HepG2 (cell line): ENCODE measurements at regions not wholly inside any gene's neighbourhood (a gene's known extent, or its start where the extent isn't known, plus 50 kb on each side); places are given as distances from the start of the nearest gene placed in this dataset.

ENCODE experiments used
- ARNT2 ChIP-seq: sonication (generic); formaldehyde crosslinking; IDR thresholded peaks from 2 replicates; pipeline ENCODE4 v1.8.0; 2022; ENCODE audit warnings: mild to moderate bottlenecking, low read depth, missing genetic modification reagents, moderate library complexity
- CEBPB ChIP-seq: IDR thresholded peaks from 2 replicates; pipeline ENCODE4 v1.6.1; 2011; ENCODE audit warnings: low read depth, low read length, improper control_type of control experiment, borderline replicate concordance
- JUN ChIP-seq: sonication (generic); formaldehyde crosslinking; IDR thresholded peaks from 2 replicates; pipeline ENCODE4 v1.4.0; 2020; ENCODE audit warnings: mild to moderate bottlenecking, missing genetic modification reagents
- NFAT5 ChIP-seq: sonication (generic); formaldehyde crosslinking; IDR thresholded peaks from 2 replicates; pipeline ENCODE4 v1.4.0; 2020; ENCODE audit warnings: missing genetic modification reagents
- SP1 ChIP-seq, 2 experiments: fragments of 450-650 bp in 1 of 2; sonication (generic) in 1 of 2; formaldehyde crosslinking in 1 of 2; IDR thresholded peaks; 2 replicates each; pipeline versions ENCODE4 v1.4.0 to v1.6.1; 2016 to 2020; ENCODE audit warnings: missing genetic modification reagents in 1 of 2
- ZNF251 ChIP-seq: sonication (generic); formaldehyde crosslinking; IDR thresholded peaks from 2 replicates; pipeline ENCODE4 v1.9.0; 2021; ENCODE audit warnings: mild to moderate bottlenecking, missing genetic modification reagents
- ZNF256 ChIP-seq: sonication (generic); formaldehyde crosslinking; conservative IDR thresholded peaks from 2 replicates; pipeline ENCODE4 v1.4.0; 2020; ENCODE audit warnings: missing genetic modification reagents
- ZNF414 ChIP-seq: sonication (generic); formaldehyde crosslinking; IDR thresholded peaks from 2 replicates; pipeline ENCODE4 v1.5.0; 2020; ENCODE audit warnings: missing genetic modification reagents

DNA sequence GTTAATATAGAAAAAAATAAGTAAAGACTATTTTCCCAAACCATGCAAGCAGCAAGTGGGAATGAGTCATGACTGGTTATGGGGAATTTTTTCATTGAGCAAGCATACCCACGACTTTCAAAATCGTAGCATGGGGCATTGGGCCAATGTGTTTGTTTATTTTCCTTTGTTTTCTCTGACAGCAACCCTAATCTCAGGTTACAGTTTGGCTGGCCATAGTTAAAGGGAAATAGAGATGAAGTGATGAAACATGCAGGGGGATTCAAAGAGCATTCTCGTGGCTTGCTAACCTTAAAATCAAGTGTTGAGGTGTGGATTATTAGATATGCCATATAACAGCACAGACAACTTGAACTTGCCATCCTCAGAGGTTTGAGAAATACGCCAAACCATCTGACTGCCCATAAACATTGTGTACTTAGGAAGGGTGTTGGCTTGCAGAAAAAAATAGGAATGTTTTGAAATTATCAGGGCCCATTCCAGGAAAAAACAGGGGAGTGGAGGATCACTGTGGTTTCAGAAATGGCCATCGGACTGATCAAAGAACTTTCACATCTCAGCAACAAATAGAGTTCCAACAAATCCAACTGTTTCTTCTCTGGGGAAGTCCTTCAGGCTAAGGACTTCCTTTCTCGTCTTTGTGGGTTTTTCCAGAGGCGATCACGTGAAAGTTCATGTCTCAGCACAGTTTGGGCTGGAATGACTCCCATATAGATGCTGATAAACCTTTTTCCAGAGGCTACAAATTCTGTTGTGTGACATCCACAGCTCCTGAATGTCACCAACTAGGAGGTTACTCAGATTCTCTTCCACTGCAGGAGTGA lies 259.1 kb downstream of the SYK start (continued):
- TF ChIP-seq JUN (CRISPR knock-in tag) (no peak), NFAT5 (CRISPR knock-in tag) (no peak), ZNF256 (CRISPR knock-in tag) (no peak), ARNT2 (CRISPR knock-in tag) (0 out of 2 replicates have a peak, but pooled peaks have one; percentile 43), ZNF414 (CRISPR knock-in tag) (no peak), CEBPB (peak; percentile 96), ZNF251 (CRISPR knock-in tag) (no peak), SP1 (IDR thresholded peaks at IDR 0.05) (no peak), SP1 (CRISPR knock-in tag; IDR thresholded peaks at IDR 0.05) (no peak)
